Heart left ventricle (tissue), 16 donors: ENCODE measurements at regions not wholly inside any gene's neighbourhood (a gene's known extent, or its start where the extent isn't known, plus 50 kb on each side); places are given as distances from the start of the nearest gene placed in this dataset.

Source experiments
- ATAC-seq, 4 donors: fragments of 200-7000 bp; cut with Tn5 transposase; one replicate each; pipeline ENCODE4 v1.9.1; 2020 to 2022; ENCODE audit warnings: moderate library complexity in 4 of 4, mild to moderate bottlenecking in 3 of 4, moderate number of reproducible peaks in 1 of 4
- DNase-seq, 5 donors: peaks; one replicate each; pipeline ENCODE4 v3.0.0-alpha.2; 2020
- H3K27ac ChIP-seq, 12 donors: fragments of 200-600 bp; sonication (generic) in 4 of 12; one replicate each; pipeline versions ENCODE4 v1.5.0 to v1.8.0; 2016 to 2022; ENCODE audit warnings: mild to moderate bottlenecking in 2 of 12
- H3K27me3 ChIP-seq, 9 donors: fragments of 200-600 bp; sonication (generic) in 2 of 9; one replicate each; pipeline versions ENCODE4 v1.5.1 to v1.8.0; 2016 to 2022; ENCODE audit warnings: mild to moderate bottlenecking in 3 of 9
- H3K36me3 ChIP-seq, 9 donors: fragments of 200-600 bp; sonication (generic) in 2 of 9; one replicate each; pipeline versions ENCODE4 v1.5.0 to v1.8.0; 2018 to 2022; ENCODE audit warnings: mild to moderate bottlenecking in 2 of 9
- H3K4me1 ChIP-seq, 12 donors: fragments of 200-600 bp; sonication (generic) in 4 of 12; one replicate each; pipeline versions ENCODE4 v1.5.0 to v1.8.0; 2016 to 2022; ENCODE audit warnings: mild to moderate bottlenecking in 3 of 12
- H3K4me3 ChIP-seq, 12 donors: fragments of 200-600 bp; sonication (generic) in 4 of 12; one replicate each; pipeline versions ENCODE4 v1.5.0 to v1.8.0; 2017 to 2022; ENCODE audit warnings: mild to moderate bottlenecking in 9 of 12, moderate library complexity in 4 of 12
- H3K9me3 ChIP-seq, 12 donors: fragments of 200-600 bp; sonication (generic) in 4 of 12; one replicate each; pipeline versions ENCODE4 v1.5.0 to v1.8.0; 2016 to 2022; ENCODE audit warnings: mild to moderate bottlenecking in 1 of 12
- POLR2A ChIP-seq, 2 donors: fragments of 450-650 bp; IDR thresholded peaks; one replicate each; pipeline ENCODE4 v1.6.1; 2017; ENCODE audit warnings: antibody characterized with exemption in 2 of 2, mild to moderate bottlenecking in 2 of 2, moderate library complexity in 2 of 2
- WGBS, 4 donors: extraction: QIAGEN DNeasy Blood & Tissue Kit in 2 of 4; methylation state at CpG; one replicate each; pipeline versions ENCODE4 v1.1.5 to v1.1.7; 2013 to 2018; 5-methylcytosine and 5-hydroxymethylcytosine counted together
- intact Hi-C, 10 donors: fragments of 100-400 bp; cut with DNase I; formaldehyde crosslinking; loops; one replicate each; pipeline versions ENCODE4 v1.11.1 to v1.14.2; 2022
- TF ChIP-seq, protein P1 (sequence below), 12 donors: fragments of 200-600 bp; sonication (generic) in 4 of 12; IDR thresholded peaks; one replicate each; pipeline versions ENCODE4 v1.5.0 to v1.8.0; 2018 to 2022; ENCODE audit warnings: antibody characterized with exemption in 12 of 12, mild to moderate bottlenecking in 5 of 12
- donor health status: ischemic (EF 13 %, LVEDD 7.1; RV severe dilation, severe dysfunction).
- donor health status: healthy with polysubstance abuse.
- donor health status: DM: no; HTN: yes; CAD: no.
- donor health status: DM: no; HTN: no; CAD: no.
- donor health status: ischemic (EF 25% LVEDD 6.9; RV normal size, moderate dysfunction).
- donor health status: ischemic (EF 25% LVEDD 5.7; RV mildly dilated, moderate dysfunction).
- donor health status: healthy.
- donor health status: DM: yes; HTN: yes; CAD: no.
- donor health status: ischemic (EF 35%, LVEDD 5.7; RV mildly dilated, moderate dysfunction).
- donor health status: nonischemic (EF 11% LVEDD 7.7; RV severe dilation, severe dysfunction).
- donor health status: DM: yes; HTN: yes; CAD: no.
- donor health status: PGD.
- donor health status: ischemic (EF 29% LVEDD 5.4; RV normal size, mild dysfunction).
- donor health status: nonischemic (EF 23%, LVEDD 6.1; RV moderate dilation, normal function).

DNA sequence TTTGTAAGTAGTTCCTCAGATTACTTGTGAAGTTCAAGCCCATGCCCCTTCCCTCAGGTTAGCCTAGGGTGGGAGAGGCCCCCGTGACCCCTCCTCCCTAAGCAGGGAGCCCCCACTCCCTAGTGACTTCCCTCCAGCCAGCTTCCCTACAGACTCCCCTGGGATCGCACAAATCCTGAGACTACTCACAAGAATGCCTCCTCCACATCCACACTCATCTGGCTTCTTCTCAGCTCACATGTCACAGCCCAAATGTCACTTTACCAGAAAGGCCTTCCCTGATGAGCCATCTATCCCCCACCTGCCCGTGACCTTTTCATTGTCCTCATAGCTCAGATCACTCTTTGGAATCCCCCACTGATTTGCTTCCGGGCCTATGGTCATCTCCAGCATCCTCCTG is 96.7 kb upstream of the ARAP3 start:
- no peak for TF ChIP-seq POLR2A (IDR thresholded peaks at IDR 0.05)
- TF ChIP-seq, protein P1, sequence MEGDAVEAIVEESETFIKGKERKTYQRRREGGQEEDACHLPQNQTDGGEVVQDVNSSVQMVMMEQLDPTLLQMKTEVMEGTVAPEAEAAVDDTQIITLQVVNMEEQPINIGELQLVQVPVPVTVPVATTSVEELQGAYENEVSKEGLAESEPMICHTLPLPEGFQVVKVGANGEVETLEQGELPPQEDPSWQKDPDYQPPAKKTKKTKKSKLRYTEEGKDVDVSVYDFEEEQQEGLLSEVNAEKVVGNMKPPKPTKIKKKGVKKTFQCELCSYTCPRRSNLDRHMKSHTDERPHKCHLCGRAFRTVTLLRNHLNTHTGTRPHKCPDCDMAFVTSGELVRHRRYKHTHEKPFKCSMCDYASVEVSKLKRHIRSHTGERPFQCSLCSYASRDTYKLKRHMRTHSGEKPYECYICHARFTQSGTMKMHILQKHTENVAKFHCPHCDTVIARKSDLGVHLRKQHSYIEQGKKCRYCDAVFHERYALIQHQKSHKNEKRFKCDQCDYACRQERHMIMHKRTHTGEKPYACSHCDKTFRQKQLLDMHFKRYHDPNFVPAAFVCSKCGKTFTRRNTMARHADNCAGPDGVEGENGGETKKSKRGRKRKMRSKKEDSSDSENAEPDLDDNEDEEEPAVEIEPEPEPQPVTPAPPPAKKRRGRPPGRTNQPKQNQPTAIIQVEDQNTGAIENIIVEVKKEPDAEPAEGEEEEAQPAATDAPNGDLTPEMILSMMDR (IDR thresholded peaks at IDR 0.05) = no peak
- 53 to 63% (median 59%) methylated on average over 4 of the region's 4 CpGs for WGBS, 4 donors
- Histone ChIP-seq H3K4me1 (peaks cover 0 to 29% (median 12%) of the 10 kb centered on the region in 12 donors), H3K4me3 (no peak overlapping the region), H3K27ac (peak overlapping the region in 4 of 12 donors; percentile 3 to 46 (median 20)), H3K9me3 (no peaks in the 10 kb centered on the region), H3K27me3 (peaks cover 0 to 6% (median 0%) of the 10 kb centered on the region in 9 donors), H3K36me3 (no peaks in the 10 kb centered on the region)
- DNase-seq (no peak), ATAC-seq (peak in 1 of 4 donors; percentile 35)
- intact Hi-C loops = no loop called here

DNA sequence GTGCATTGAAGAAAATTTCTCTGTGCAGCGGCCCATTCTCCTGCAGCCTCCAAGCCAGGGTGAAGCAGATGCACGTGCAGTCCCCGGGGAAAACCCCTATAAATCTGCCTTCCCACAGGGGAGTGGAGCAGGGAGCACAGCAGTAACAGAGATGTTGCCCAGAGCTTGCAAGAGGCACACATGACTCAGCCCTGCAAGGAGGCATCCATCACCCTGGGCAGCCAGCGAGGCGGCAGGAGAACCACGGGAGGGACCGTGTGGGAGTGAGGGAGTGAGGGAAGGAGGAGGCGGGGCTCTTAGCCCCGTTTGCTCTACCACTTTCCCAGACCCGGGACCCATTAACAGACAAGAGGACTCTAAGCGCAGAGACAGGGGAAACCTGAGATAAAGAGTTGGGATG is 96.2 kb upstream of the ARAP3 start:
- Histone ChIP-seq H3K36me3 (no peaks in the 10 kb centered on the region), H3K27me3 (peaks cover 0 to 6% (median 0%) of the 10 kb centered on the region in 9 donors), H3K4me3 (no peak overlapping the region), H3K27ac (no peak overlapping the region), H3K4me1 (peaks cover 0 to 29% (median 12%) of the 10 kb centered on the region in 12 donors), H3K9me3 (no peaks in the 10 kb centered on the region)
- ATAC-seq (no peak), DNase-seq (peak in 1 of 5 donors; percentile 44)
- intact Hi-C loops = no loop called here
- TF ChIP-seq, protein P1 (IDR thresholded peaks at IDR 0.05) = no peak
- no peak for TF ChIP-seq POLR2A (IDR thresholded peaks at IDR 0.05)
- 50 to 66% (median 58%) methylated on average over 9 to 11 of the region's 11 CpGs for WGBS, 4 donors

DNA sequence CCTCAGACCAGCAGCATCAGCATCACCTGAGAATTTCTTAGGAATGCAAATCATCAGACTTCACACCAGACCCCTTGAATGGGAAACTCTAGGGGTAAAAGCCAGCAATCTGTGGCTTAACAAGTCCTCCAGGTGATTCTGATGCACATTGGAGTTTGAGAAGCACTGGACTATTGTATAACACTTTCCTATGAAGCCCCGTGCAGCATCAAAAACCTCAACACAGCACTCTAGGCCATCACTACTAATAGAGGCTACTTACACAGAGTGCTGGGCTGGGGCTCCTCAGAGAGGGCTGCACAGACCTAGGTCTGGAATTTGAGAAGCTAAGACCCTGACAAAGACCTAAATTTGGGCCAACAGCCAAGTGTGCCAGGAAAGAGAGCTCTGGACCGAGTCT is 95.7 kb upstream of the ARAP3 start:
- DNase-seq = peak in 1 of 5 donors; percentile 7
- ATAC-seq = no peak
- no peaks in the 10 kb centered on the region for H3K36me3 ChIP-seq
- TF ChIP-seq, protein P1 (IDR thresholded peaks at IDR 0.05) = no peak
- TF ChIP-seq POLR2A (IDR thresholded peaks at IDR 0.05) = no peak
- WGBS, 4 donors = 80 to 84% (median 81%) methylated on average over 1 to 2 of the region's 2 CpGs
- intact Hi-C loops = no loop called here
- no peak overlapping the region for H3K4me3 ChIP-seq
- peaks cover 0 to 32% (median 12%) of the 10 kb centered on the region in 12 donors for H3K4me1 ChIP-seq
- H3K27ac ChIP-seq = no peak overlapping the region
- no peaks in the 10 kb centered on the region for H3K9me3 ChIP-seq
- H3K27me3 ChIP-seq = peaks cover 0 to 6% (median 0%) of the 10 kb centered on the region in 9 donors

DNA sequence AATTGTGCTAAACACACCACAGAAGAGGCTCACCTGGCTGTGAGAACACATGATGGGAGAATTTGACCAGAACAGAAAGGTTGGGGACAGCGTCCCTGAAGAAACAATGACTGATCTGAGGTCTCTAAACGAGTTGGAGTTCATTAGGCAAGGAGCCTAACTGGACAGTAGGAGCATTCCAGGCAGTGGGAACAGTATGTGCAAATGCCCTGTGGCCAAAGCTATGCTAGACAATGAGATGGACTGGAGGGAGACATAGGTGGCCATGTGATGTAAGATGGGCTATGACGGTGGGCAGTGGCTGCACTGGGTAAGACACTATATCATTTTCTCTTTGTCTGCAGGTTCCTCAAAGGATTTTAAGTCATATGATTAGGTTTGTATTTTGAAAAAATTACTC is 95.1 kb upstream of the ARAP3 start:
- peaks cover 0 to 6% (median 0%) of the 10 kb centered on the region in 9 donors for H3K27me3 ChIP-seq
- intact Hi-C loops = no loop called here

More for the DNA sequence above, 95.1 kb upstream of the ARAP3 start:
- TF ChIP-seq, protein P1 (IDR thresholded peaks at IDR 0.05) = no peak
- TF ChIP-seq POLR2A (IDR thresholded peaks at IDR 0.05) = no peak
- Histone ChIP-seq H3K4me1 (peaks cover 0 to 38% (median 13%) of the 10 kb centered on the region in 12 donors), H3K9me3 (no peaks in the 10 kb centered on the region), H3K36me3 (no peaks in the 10 kb centered on the region), H3K27ac (no peak overlapping the region), H3K4me3 (no peak overlapping the region)
- ATAC-seq = no peak
- WGBS, 4 donors = 79 to 88% (median 86%) methylated on average over 3 of the region's 3 CpGs
- no peak for DNase-seq
